A673 (cell line): ENCODE measurements at regions not wholly inside any gene's neighbourhood (a gene's known extent, or its start where the extent isn't known, plus 50 kb on each side); places are given as distances from the start of the nearest gene placed in this dataset.

Experiments used
- BruUV-seq: library from RNA; stranded (reverse); fragments of 400-500 nt; replicated peaks from 2 replicates; lab custom pipeline; 2021; lab: Mats Ljungman, UMichigan
- CTCF ChIA-PET: fragments of 300-600 bp; sonication (Branson Sonifier 250); formaldehyde crosslinking; loops from one replicate; lab custom pipeline; 2022; ENCODE audit warnings: antibody characterized with exemption; lab: Charles Lee
- POLR2A ChIA-PET: fragments of 300-600 bp; sonication (Branson Sonifier 250); formaldehyde crosslinking; loops from one replicate; lab custom pipeline; 2022; ENCODE audit warnings: antibody characterized with exemption; ENCODE audit not compliant: low non-redundant PET; lab: Charles Lee
- DNase-seq: peaks from one replicate; pipeline ENCODE4 v3.0.0-alpha.2; 2015; ENCODE audit warnings: low spot score
- H3K27ac ChIP-seq: fragments of 200-600 bp; sonication (generic); 2 replicates; pipeline ENCODE4 v1.5.1; 2016; ENCODE audit warnings: mixed run types, low read depth, mild to moderate bottlenecking, mixed read lengths, antibody characterized with exemption, low read length; ENCODE audit not compliant: poor library complexity, severe bottlenecking
- H3K27me3 ChIP-seq: fragments of 200-600 bp; sonication (generic); replicated peaks from 2 replicates; pipeline ENCODE4 v1.6.1; 2017; ENCODE audit warnings: mixed run types, low read depth, mild to moderate bottlenecking, mixed read lengths, antibody characterized with exemption, low read length; ENCODE audit not compliant: insufficient read depth, poor library complexity
- H3K36me3 ChIP-seq: fragments of 200-600 bp; sonication (generic); 2 replicates; pipeline ENCODE4 v1.6.1; 2016; ENCODE audit warnings: mixed run types, mild to moderate bottlenecking, mixed read lengths, antibody characterized with exemption, low read length; ENCODE audit not compliant: insufficient read depth, poor library complexity, severe bottlenecking
- H3K4me1 ChIP-seq: fragments of 200-600 bp; sonication (generic); 2 replicates; pipeline ENCODE4 v1.6.1; 2017; ENCODE audit warnings: mixed run types, mild to moderate bottlenecking, mixed read lengths, antibody characterized with exemption, low read length; ENCODE audit not compliant: insufficient read depth, poor library complexity, severe bottlenecking
- H3K4me3 ChIP-seq: fragments of 200-600 bp; sonication (generic); 2 replicates; pipeline ENCODE4 v1.5.1; 2016; ENCODE audit warnings: low read depth, mixed run types, mild to moderate bottlenecking, mixed read lengths, low read length; ENCODE audit not compliant: poor library complexity, severe bottlenecking
- H3K9me3 ChIP-seq: fragments of 200-600 bp; sonication (generic); 2 replicates; pipeline ENCODE4 v1.6.1; 2016; ENCODE audit warnings: mixed run types, low read depth, mild to moderate bottlenecking, mixed read lengths, antibody characterized with exemption, low read length; ENCODE audit not compliant: poor library complexity, severe bottlenecking
- EZH2 ChIP-seq: fragments of 200-600 bp; sonication (generic); IDR thresholded peaks from 2 replicates; pipeline ENCODE4 v1.6.1; 2017; ENCODE audit warnings: borderline replicate concordance, low read depth, mild to moderate bottlenecking, mixed read lengths, antibody characterized with exemption, low read length; ENCODE audit not compliant: poor library complexity, severe bottlenecking
- intact Hi-C: fragments of 100-400 bp; cut with micrococcal nuclease; formaldehyde crosslinking; loops from one replicate; pipeline ENCODE4 v1.10.0; 2022; ENCODE audit not compliant: unreplicated experiment
- TF ChIP-seq, protein P1 (sequence below): fragments of 300-800, 200-600 bp; sonication (generic); conservative IDR thresholded peaks from 2 replicates; pipeline ENCODE4 v1.5.1; 2017; ENCODE audit warnings: low read depth, mild to moderate bottlenecking, antibody characterized with exemption, low read length, moderate library complexity, mixed read lengths

DNA sequence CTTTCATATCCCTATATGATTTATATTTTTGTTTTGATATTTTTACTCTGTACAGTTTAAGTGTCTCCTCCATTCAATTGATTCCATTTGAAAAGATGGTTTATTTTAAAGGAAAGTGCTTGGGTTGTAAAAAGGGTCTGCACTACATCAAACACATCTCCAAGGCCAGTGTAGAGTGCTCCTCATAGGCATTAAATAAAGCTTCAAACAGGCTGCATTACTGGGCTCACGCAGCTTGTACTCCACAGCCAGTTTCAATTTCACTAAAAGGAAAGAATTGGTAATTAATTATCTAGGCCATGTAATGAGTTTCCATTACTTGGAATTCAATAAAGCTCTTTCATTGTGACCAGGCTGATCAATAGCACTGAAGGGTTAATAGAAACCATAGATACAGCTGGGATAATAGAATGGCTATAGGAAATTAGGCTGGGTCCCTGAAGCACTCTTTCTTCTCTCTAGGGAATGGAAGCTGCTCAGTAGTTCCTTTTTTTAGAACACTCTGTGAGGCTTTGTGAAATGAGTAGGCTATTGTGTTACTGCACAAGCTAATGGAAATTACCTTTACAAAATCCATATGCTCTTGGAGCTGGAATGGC, 442.2 kb downstream of the RNF144B start:
- Histone ChIP-seq H3K4me1 (no peaks in the 10 kb centered on the region), H3K4me3 (no peak overlapping the region), H3K27ac (no peak overlapping the region), H3K36me3 (no peaks in the 10 kb centered on the region), H3K27me3 (no peaks in the 10 kb centered on the region), H3K9me3 (peaks cover 4% of the 10 kb centered on the region)
- intact Hi-C loops = no loop called here
- BruUV-seq = no TSS peak
- DNase-seq = no peak
- TF ChIP-seq EZH2 = no peak
- TF ChIP-seq, protein P1, sequence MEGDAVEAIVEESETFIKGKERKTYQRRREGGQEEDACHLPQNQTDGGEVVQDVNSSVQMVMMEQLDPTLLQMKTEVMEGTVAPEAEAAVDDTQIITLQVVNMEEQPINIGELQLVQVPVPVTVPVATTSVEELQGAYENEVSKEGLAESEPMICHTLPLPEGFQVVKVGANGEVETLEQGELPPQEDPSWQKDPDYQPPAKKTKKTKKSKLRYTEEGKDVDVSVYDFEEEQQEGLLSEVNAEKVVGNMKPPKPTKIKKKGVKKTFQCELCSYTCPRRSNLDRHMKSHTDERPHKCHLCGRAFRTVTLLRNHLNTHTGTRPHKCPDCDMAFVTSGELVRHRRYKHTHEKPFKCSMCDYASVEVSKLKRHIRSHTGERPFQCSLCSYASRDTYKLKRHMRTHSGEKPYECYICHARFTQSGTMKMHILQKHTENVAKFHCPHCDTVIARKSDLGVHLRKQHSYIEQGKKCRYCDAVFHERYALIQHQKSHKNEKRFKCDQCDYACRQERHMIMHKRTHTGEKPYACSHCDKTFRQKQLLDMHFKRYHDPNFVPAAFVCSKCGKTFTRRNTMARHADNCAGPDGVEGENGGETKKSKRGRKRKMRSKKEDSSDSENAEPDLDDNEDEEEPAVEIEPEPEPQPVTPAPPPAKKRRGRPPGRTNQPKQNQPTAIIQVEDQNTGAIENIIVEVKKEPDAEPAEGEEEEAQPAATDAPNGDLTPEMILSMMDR = no peak
- ChIA-PET POLR2A (interaction anchor here (0.8 kb wide), 1 partner anchor 234 kb away, joined by 4 read pairs; no protein-coding TSS in a partner anchor), CTCF (interaction anchor here (0.6 kb wide), 1 partner anchor 902 kb away, joined by 3 read pairs; no protein-coding TSS in a partner anchor)

DNA sequence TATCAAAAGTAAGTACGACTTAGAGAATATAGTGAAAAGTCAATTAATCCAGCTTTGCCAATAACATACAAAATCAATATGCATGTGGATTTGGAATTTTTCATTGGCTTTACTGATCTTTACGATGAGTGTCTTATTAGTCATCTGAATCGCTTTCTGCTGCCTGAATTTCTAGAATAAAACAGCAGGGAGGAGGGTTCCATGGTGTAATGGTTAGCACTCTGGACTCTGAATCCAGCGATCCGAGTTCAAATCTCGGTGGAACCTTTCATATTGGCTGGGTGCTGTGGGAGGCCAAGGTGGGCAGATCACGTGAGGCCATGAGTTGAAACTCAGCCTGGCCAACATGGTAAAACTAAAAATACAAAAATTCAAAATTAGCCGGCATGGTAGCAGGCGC, 448.8 kb downstream of the RNF144B start:
- BruUV-seq = no TSS peak
- CTCF ChIA-PET = no interaction called here
- H3K9me3 ChIP-seq = no peaks in the 10 kb centered on the region
- POLR2A ChIA-PET = no interaction called here
- H3K27ac ChIP-seq = no peak overlapping the region
- no peaks in the 10 kb centered on the region for H3K27me3 ChIP-seq
- intact Hi-C loops = no loop called here
- H3K4me1 ChIP-seq = no peaks in the 10 kb centered on the region
- no peaks in the 10 kb centered on the region for H3K36me3 ChIP-seq
- TF ChIP-seq EZH2 = no peak
- TF ChIP-seq, protein P1 = no peak
- no peak for DNase-seq
- no peak overlapping the region for H3K4me3 ChIP-seq

- intact Hi-C loops = no loop called here
- POLR2A ChIA-PET = no interaction called here
- Histone ChIP-seq H3K9me3 (no peaks in the 10 kb centered on the region), H3K27me3 (no peaks in the 10 kb centered on the region), H3K4me1 (no peaks in the 10 kb centered on the region), H3K27ac (no peak overlapping the region), H3K4me3 (no peak overlapping the region), H3K36me3 (no peaks in the 10 kb centered on the region)
- BruUV-seq = no TSS peak
- no peak for TF ChIP-seq EZH2
- TF ChIP-seq, protein P1 = no peak
- no peak for DNase-seq
- CTCF ChIA-PET = no interaction called here
These were observed 449.9 kb downstream of the RNF144B start for GRCh38 chr6:18837013-18837412.
